MM.1S (cell line): ENCODE measurements at regions not wholly inside any gene's neighbourhood (a gene's known extent, or its start where the extent isn't known, plus 50 kb on each side); places are given as distances from the start of the nearest gene placed in this dataset.

ENCODE experiments used
- DNase-seq: peaks from one replicate; pipeline ENCODE4 v3.0.0-alpha.2; 2015
- H2AFZ ChIP-seq: fragments of 300-600 bp; sonication (generic); 2 replicates; pipeline ENCODE4 v1.6.0; 2016; ENCODE audit warnings: antibody characterized with exemption, low read length
- H3F3A ChIP-seq: fragments of 300-600 bp; sonication (generic); 2 replicates; pipeline ENCODE4 v1.6.1; 2016; ENCODE audit warnings: mild to moderate bottlenecking, antibody characterized with exemption, low read length, moderate library complexity, mixed read lengths; ENCODE audit not compliant: insufficient read depth
- H3K27ac ChIP-seq: fragments of 300-600 bp; sonication (generic); 2 replicates; pipeline ENCODE4 v1.5.1; 2016; ENCODE audit warnings: mild to moderate bottlenecking, low read length
- H3K27me3 ChIP-seq: fragments of 300-600 bp; sonication (generic); replicated peaks from 2 replicates; pipeline ENCODE4 v1.6.0; 2016; ENCODE audit warnings: low read length; ENCODE audit not compliant: insufficient read depth
- H3K36me3 ChIP-seq: fragments of 300-600 bp; sonication (generic); replicated peaks from 2 replicates; pipeline ENCODE4 v1.6.1; 2016; ENCODE audit warnings: mild to moderate bottlenecking, low read length, mixed read lengths; ENCODE audit not compliant: insufficient read depth
- H3K4me1 ChIP-seq: fragments of 300-600 bp; sonication (generic); 2 replicates; pipeline ENCODE4 v1.6.1; 2016; ENCODE audit warnings: low read length, mixed read lengths
- H3K4me2 ChIP-seq: fragments of 300-600 bp; sonication (generic); 2 replicates; pipeline ENCODE4 v1.6.0; 2016; ENCODE audit warnings: low read depth, low read length
- H3K4me3 ChIP-seq: fragments of 300-600 bp; sonication (generic); 2 replicates; pipeline ENCODE4 v1.5.1; 2016; ENCODE audit warnings: low read length, mixed read lengths
- H3K79me2 ChIP-seq: fragments of 300-600 bp; sonication (generic); 2 replicates; pipeline ENCODE4 v1.6.1; 2016; ENCODE audit warnings: mixed run types, low read length, mixed read lengths
- H3K9ac ChIP-seq: fragments of 300-600 bp; sonication (generic); 2 replicates; pipeline ENCODE4 v1.6.1; 2016; ENCODE audit warnings: low read length, mixed read lengths
- H3K9me2 ChIP-seq: fragments of 300-600 bp; sonication (generic); replicated peaks from 2 replicates; pipeline ENCODE4 v1.6.1; 2016; ENCODE audit warnings: mild to moderate bottlenecking, low read length, mixed read lengths; ENCODE audit not compliant: insufficient read depth
- H3K9me3 ChIP-seq: fragments of 300-600 bp; sonication (generic); replicated peaks from 2 replicates; pipeline ENCODE4 v1.6.1; 2016; ENCODE audit warnings: mild to moderate bottlenecking, low read length, mixed read lengths; ENCODE audit not compliant: insufficient read depth
- H4K20me1 ChIP-seq: fragments of 300-600 bp; sonication (generic); 2 replicates; pipeline ENCODE4 v1.6.1; 2016; ENCODE audit warnings: mild to moderate bottlenecking, low read length, moderate library complexity, mixed read lengths; ENCODE audit not compliant: insufficient read depth
- CTCF ChIP-seq: fragments of 300-600 bp; sonication (generic); IDR thresholded peaks from 2 replicates; pipeline ENCODE4 v1.5.1; 2016; ENCODE audit warnings: antibody characterized with exemption, low read length, mixed read lengths
- EZH2 ChIP-seq: fragments of 300-600 bp; sonication (generic); optimal IDR thresholded peaks from 2 replicates; pipeline ENCODE3; 2017; ENCODE audit warnings: low read depth, mild to moderate bottlenecking, antibody characterized with exemption, low read length, mixed read lengths
- EZH2phosphoT487 ChIP-seq: fragments of 300-600 bp; sonication (generic); IDR thresholded peaks from 2 replicates; pipeline ENCODE4 v1.6.1; 2018; ENCODE audit warnings: antibody characterized with exemption, low read length

GRCh38 chr6:170137176-170137891, 153.5 kb downstream of the DLL1 start:
- no peak overlapping the region for H3K9ac ChIP-seq

GRCh38 chr6:170136541-170137175, 154.2 kb downstream of the DLL1 start:
- Histone ChIP-seq H3K36me3 (no peaks in the 10 kb centered on the region), H3K27me3 (no peaks in the 10 kb centered on the region), H2AFZ (no peak overlapping the region), H3K79me2 (no peaks in the 10 kb centered on the region), H3K4me1 (no peaks in the 10 kb centered on the region), H3F3A (no peaks in the 10 kb centered on the region), H3K9ac (no peak overlapping the region), H3K9me3 (no peaks in the 10 kb centered on the region), H3K4me3 (no peak overlapping the region), H4K20me1 (no peaks in the 10 kb centered on the region), H3K27ac (no peak overlapping the region), H3K4me2 (no peak overlapping the region), H3K9me2 (no peaks in the 10 kb centered on the region)
- DNase-seq: no peak
- TF ChIP-seq CTCF: no peak
- TF ChIP-seq EZH2: no peak
- TF ChIP-seq EZH2phosphoT487: no peak

More at GRCh38 chr6:170137176-170137891, 153.5 kb downstream of the DLL1 start:
- Histone ChIP-seq H3K27ac (no peak overlapping the region), H3K36me3 (no peaks in the 10 kb centered on the region), H3K9me2 (no peaks in the 10 kb centered on the region), H4K20me1 (no peaks in the 10 kb centered on the region), H3K79me2 (no peaks in the 10 kb centered on the region), H3K27me3 (no peaks in the 10 kb centered on the region), H3F3A (no peaks in the 10 kb centered on the region), H2AFZ (no peak overlapping the region), H3K4me1 (no peaks in the 10 kb centered on the region), H3K9me3 (no peaks in the 10 kb centered on the region), H3K4me3 (no peak overlapping the region), H3K4me2 (no peak overlapping the region)
- no peak for DNase-seq
- TF ChIP-seq CTCF (no peak), EZH2phosphoT487 (no peak), EZH2 (no peak)

GRCh38 chr6:170135821-170136471, 154.9 kb downstream of the DLL1 start:
- H3K4me2 ChIP-seq: no peak overlapping the region
- no peaks in the 10 kb centered on the region for H3K9me3 ChIP-seq
- no peak overlapping the region for H3K27ac ChIP-seq
- no peak overlapping the region for H2AFZ ChIP-seq
- H3K79me2 ChIP-seq: no peaks in the 10 kb centered on the region
- H3K9ac ChIP-seq: no peak overlapping the region
- H3K27me3 ChIP-seq: no peaks in the 10 kb centered on the region
- H4K20me1 ChIP-seq: no peaks in the 10 kb centered on the region
- no peak for TF ChIP-seq EZH2phosphoT487
- no peak for TF ChIP-seq CTCF
- TF ChIP-seq EZH2: no peak
- no peaks in the 10 kb centered on the region for H3F3A ChIP-seq
- no peak for DNase-seq
- no peaks in the 10 kb centered on the region for H3K4me1 ChIP-seq
- no peaks in the 10 kb centered on the region for H3K36me3 ChIP-seq
- no peak overlapping the region for H3K4me3 ChIP-seq
- no peaks in the 10 kb centered on the region for H3K9me2 ChIP-seq
